Neuronal stem cell (in vitro differentiated cells): ENCODE measurements at regions not wholly inside any gene's neighbourhood (a gene's known extent, or its start where the extent isn't known, plus 50 kb on each side); places are given as distances from the start of the nearest gene placed in this dataset.

ENCODE experiments used
- DNase-seq: peaks from one replicate; pipeline ENCODE4 v3.0.0-alpha.2; 2013; ENCODE audit warnings: low spot score
- H2AFZ ChIP-seq: one replicate; pipeline ENCODE4 v1.6.1; 2013; ENCODE audit warnings: mild to moderate bottlenecking, low read length, inconsistent platforms
- H2AK5ac ChIP-seq: 2 replicates; pipeline ENCODE4 v1.6.1; 2013; ENCODE audit warnings: low read depth, mild to moderate bottlenecking, inconsistent platforms, low read length, moderate library complexity, mixed read lengths
- H2BK120ac ChIP-seq: 2 replicates; pipeline ENCODE4 v1.6.1; 2013; ENCODE audit warnings: low read depth, mild to moderate bottlenecking, inconsistent platforms, low read length, moderate library complexity, mixed read lengths
- H2BK12ac ChIP-seq: one replicate; pipeline ENCODE4 v1.6.1; 2013; ENCODE audit warnings: low read length, inconsistent platforms
- H2BK15ac ChIP-seq: 2 replicates; pipeline ENCODE4 v1.6.1; 2013; ENCODE audit warnings: mild to moderate bottlenecking, low read length, inconsistent platforms, mixed read lengths
- H2BK5ac ChIP-seq: one replicate; pipeline ENCODE4 v1.6.1; 2013; ENCODE audit warnings: inconsistent platforms, mild to moderate bottlenecking, low read length, moderate library complexity
- H3K14ac ChIP-seq: one replicate; pipeline ENCODE4 v1.6.1; 2013; ENCODE audit warnings: low read length, inconsistent platforms
- H3K18ac ChIP-seq: 2 replicates; pipeline ENCODE4 v1.6.1; 2013; ENCODE audit warnings: low read length, inconsistent platforms
- H3K23ac ChIP-seq: 2 replicates; pipeline ENCODE4 v1.6.1; 2013; ENCODE audit warnings: low read depth, mild to moderate bottlenecking, mixed read lengths, low read length, inconsistent platforms; ENCODE audit not compliant: poor library complexity
- H3K27ac ChIP-seq: replicated peaks from 3 replicates; pipeline ENCODE4 v1.5.1; 2013; ENCODE audit warnings: low read length, inconsistent platforms
- H3K27me3 ChIP-seq, 3 experiments: 2 replicates each; pipeline ENCODE4 v1.6.1; 2013; ENCODE audit warnings: low read length in 3 of 3, mild to moderate bottlenecking in 2 of 3, inconsistent platforms in 1 of 3, low read depth in 1 of 3, mixed read lengths in 1 of 3, moderate library complexity in 1 of 3; ENCODE audit not compliant: control insufficient read depth in 3 of 3, insufficient read depth in 3 of 3
- H3K36me3 ChIP-seq, 2 donors: replicated peaks in 1 of 2; 2 replicates each; pipeline ENCODE4 v1.6.1; 2013; ENCODE audit warnings: low read length in 2 of 2; ENCODE audit not compliant: control insufficient read depth in 2 of 2, insufficient read depth in 2 of 2
- H3K4ac ChIP-seq: 2 replicates; pipeline ENCODE4 v1.6.1; 2013; ENCODE audit warnings: inconsistent platforms, mild to moderate bottlenecking, low read length, moderate library complexity
- H3K4me1 ChIP-seq, 2 donors: 1 replicate in 1 of 2; 2 replicates in 1 of 2; pipeline ENCODE4 v1.6.1; 2013; ENCODE audit warnings: low read length in 2 of 2, low read depth in 1 of 2; ENCODE audit not compliant: control insufficient read depth in 2 of 2, insufficient read depth in 1 of 2
- H3K4me2 ChIP-seq: one replicate; pipeline ENCODE4 v1.6.1; 2013; ENCODE audit warnings: mild to moderate bottlenecking, low read length, inconsistent platforms; ENCODE audit not compliant: insufficient read depth, poor library complexity, severe bottlenecking
- H3K4me3 ChIP-seq, 2 donors: 2 replicates each; pipeline ENCODE4 v1.5.1; 2013; ENCODE audit warnings: low read length in 2 of 2, mild to moderate bottlenecking in 2 of 2, inconsistent platforms in 1 of 2, moderate library complexity in 1 of 2
- H3K79me1 ChIP-seq: one replicate; pipeline ENCODE4 v1.6.1; 2013; ENCODE audit warnings: low read depth, mild to moderate bottlenecking, inconsistent platforms, low read length, moderate library complexity
- H3K9ac ChIP-seq: one replicate; pipeline ENCODE4 v1.6.1; 2013; ENCODE audit warnings: mild to moderate bottlenecking, low read depth, low read length, inconsistent platforms; ENCODE audit not compliant: poor library complexity
- H3K9me3 ChIP-seq, 2 donors: replicated peaks in 1 of 2; 2 replicates each; pipeline versions ENCODE3 to v1.6.1; 2013; ENCODE audit warnings: low read length in 2 of 2, mild to moderate bottlenecking in 2 of 2, inconsistent platforms in 1 of 2, low read depth in 1 of 2, mixed read lengths in 1 of 2, moderate library complexity in 1 of 2; ENCODE audit not compliant: control insufficient read depth in 2 of 2, insufficient read depth in 1 of 2
- H4K8ac ChIP-seq: one replicate; pipeline ENCODE4 v1.6.1; 2013; ENCODE audit warnings: low read depth, mild to moderate bottlenecking, inconsistent platforms, low read length, moderate library complexity
- H4K91ac ChIP-seq: one replicate; pipeline ENCODE4 v1.6.1; 2013; ENCODE audit warnings: low read length, low read depth, mild to moderate bottlenecking, inconsistent platforms; ENCODE audit not compliant: poor library complexity
- WGBS, 2 donors: extraction: QIAGEN DNeasy Blood & Tissue Kit; methylation state at CpG; one replicate each; pipeline ENCODE4 v1.1.7; 2013; ENCODE audit warnings: missing lambda C conversion rate in 2 of 2, mixed read lengths in 1 of 2; ENCODE audit not compliant: insufficient read length in 2 of 2, insufficient replicate concordance in 1 of 2; ENCODE audit errors: extremely low coverage in 2 of 2; 5-methylcytosine and 5-hydroxymethylcytosine counted together

GRCh38 chr3:115508562-115508961 lies 114.7 kb upstream of the GAP43 start:
- no peak overlapping the region for H2BK120ac ChIP-seq
- no CpG with 5 or more reads among the region's 2 CpGs for WGBS, 2 donors
- H3K79me1 ChIP-seq, result no peaks in the 10 kb centered on the region
- no peak overlapping the region for H3K4me2 ChIP-seq
- H3K14ac ChIP-seq, result no peak overlapping the region
- no peaks in the 10 kb centered on the region for H3K27me3 ChIP-seq
- no peak overlapping the region for H3K4me3 ChIP-seq
- H3K9ac ChIP-seq, result no peak overlapping the region
- H4K8ac ChIP-seq, result no peak overlapping the region
- no peak overlapping the region for H3K23ac ChIP-seq
- no peak for DNase-seq
- H2AK5ac ChIP-seq, result no peak overlapping the region
- H3K9me3 ChIP-seq, result peaks cover 2 to 6% of the 10 kb centered on the region in 2 donors
- no peak overlapping the region for H3K4ac ChIP-seq
- H2BK15ac ChIP-seq, result no peak overlapping the region
- no peaks in the 10 kb centered on the region for H3K36me3 ChIP-seq
- no peak overlapping the region for H3K27ac ChIP-seq
- H3K18ac ChIP-seq, result no peak overlapping the region
- H2AFZ ChIP-seq, result peak overlapping the region; percentile 69
- peaks cover 12 to 15% of the 10 kb centered on the region in 2 donors for H3K4me1 ChIP-seq
- no peak overlapping the region for H2BK12ac ChIP-seq
- no peak overlapping the region for H2BK5ac ChIP-seq
- H4K91ac ChIP-seq, result no peak overlapping the region

GRCh38 chr3:115512565-115513415 lies 110.5 kb upstream of the GAP43 start:
- H3K18ac ChIP-seq, result no peak overlapping the region
- H2BK15ac ChIP-seq, result no peak overlapping the region
- no peaks in the 10 kb centered on the region for H3K9me3 ChIP-seq
- peak overlapping the region; percentile 42 to 74 for H3K4me3 ChIP-seq
- H3K23ac ChIP-seq, result no peak overlapping the region
- peak; percentile 70 for DNase-seq
- H3K79me1 ChIP-seq, result no peaks in the 10 kb centered on the region
- no peak overlapping the region for H2AK5ac ChIP-seq
- peak overlapping the region; percentile 81 for H3K27ac ChIP-seq
- no peak overlapping the region for H3K4ac ChIP-seq
- no peaks in the 10 kb centered on the region for H3K27me3 ChIP-seq
- peaks cover 12 to 15% of the 10 kb centered on the region in 2 donors for H3K4me1 ChIP-seq
- no peak overlapping the region for H2BK12ac ChIP-seq
- H4K91ac ChIP-seq, result no peak overlapping the region
- H3K36me3 ChIP-seq, result no peaks in the 10 kb centered on the region
- H3K14ac ChIP-seq, result no peak overlapping the region
- H3K9ac ChIP-seq, result no peak overlapping the region
- peak overlapping the region; percentile 76 for H2AFZ ChIP-seq
- no CpG with 5 or more reads among the region's 26 CpGs for WGBS, 2 donors
- peak overlapping the region; percentile 56 for H3K4me2 ChIP-seq
- H2BK120ac ChIP-seq, result no peak overlapping the region
- H2BK5ac ChIP-seq, result no peak overlapping the region
- no peak overlapping the region for H4K8ac ChIP-seq

- Histone ChIP-seq H3K4me1 (peaks cover 15% of the 10 kb centered on the region in 2 donors), H4K91ac (no peak overlapping the region), H3K27me3 (no peaks in the 10 kb centered on the region), H2AFZ (peak overlapping the region; percentile 76), H3K27ac (no peak overlapping the region), H2BK15ac (no peak overlapping the region), H3K14ac (no peak overlapping the region), H3K4me2 (no peak overlapping the region), H3K4ac (no peak overlapping the region), H2BK5ac (no peak overlapping the region), H3K23ac (no peak overlapping the region), H2BK12ac (no peak overlapping the region), H2AK5ac (no peak overlapping the region), H2BK120ac (no peak overlapping the region), H4K8ac (no peak overlapping the region), H3K36me3 (no peaks in the 10 kb centered on the region), H3K9me3 (no peaks in the 10 kb centered on the region), H3K18ac (no peak overlapping the region), H3K9ac (no peak overlapping the region), H3K79me1 (no peaks in the 10 kb centered on the region), H3K4me3 (peak overlapping the region in 1 of 2 donors; percentile 42)
- WGBS, 2 donors, result no CpG with 5 or more reads among the region's 5 CpGs
- no peak for DNase-seq
Observed at GRCh38 chr3:115513416-115513800, 109.9 kb upstream of the GAP43 start.

- Histone ChIP-seq H3K18ac (no peak overlapping the region), H3K79me1 (no peaks in the 10 kb centered on the region), H2BK15ac (no peak overlapping the region), H3K4ac (no peak overlapping the region), H3K23ac (no peak overlapping the region), H4K91ac (no peak overlapping the region), H2AK5ac (no peak overlapping the region), H3K14ac (no peak overlapping the region), H2BK120ac (no peak overlapping the region), H3K36me3 (no peaks in the 10 kb centered on the region), H2BK12ac (no peak overlapping the region), H4K8ac (no peak overlapping the region), H3K27ac (no peak overlapping the region), H3K9ac (no peak overlapping the region), H3K4me1 (peaks cover 7 to 13% of the 10 kb centered on the region in 2 donors), H3K4me2 (no peak overlapping the region), H3K9me3 (no peaks in the 10 kb centered on the region), H3K4me3 (no peak overlapping the region), H2BK5ac (no peak overlapping the region), H3K27me3 (no peaks in the 10 kb centered on the region), H2AFZ (no peak overlapping the region)
- WGBS, 2 donors, result no CpG with 5 or more reads among the region's 3 CpGs
- no peak for DNase-seq
Observed at GRCh38 chr3:115517457-115518050, 105.8 kb upstream of the GAP43 start.
